Stimulated activated CD4-positive, alpha-beta T cell treated with anti-CD3 and anti-CD28 coated beads, Interleukin-15, amount 100 ng/mL, for 1 hour (primary cell): ENCODE measurements at regions not wholly inside any gene's neighbourhood (a gene's known extent, or its start where the extent isn't known, plus 50 kb on each side); places are given as distances from the start of the nearest gene placed in this dataset.

Source experiments
- DNase-seq, 2 donors: peaks; one replicate each; pipeline ENCODE4 v3.0.0-alpha.2; 2020; ENCODE audit warnings: low read depth in 1 of 2, low spot score in 1 of 2

GRCh38 chr4:158010361-158010760 lies 162.5 kb downstream of the GASK1B start:
- no peak for DNase-seq

GRCh38 chr4:158008551-158009218 lies 164.1 kb downstream of the GASK1B start:
- no peak for DNase-seq

GRCh38 chr4:158007566-158007965 lies 165.3 kb downstream of the GASK1B start:
- DNase-seq = no peak

GRCh38 chr4:158006990-158007389 lies 165.8 kb downstream of the GASK1B start:
- no peak for DNase-seq

GRCh38 chr4:158005021-158005420 lies 167.8 kb downstream of the GASK1B start:
- DNase-seq = no peak

- no peak for DNase-seq
Measured at GRCh38 chr4:158004101-158004500, 168.7 kb downstream of the GASK1B start.

GRCh38 chr4:158003212-158003611 lies 169.6 kb downstream of the GASK1B start:
- DNase-seq = no peak

GRCh38 chr4:158002173-158002572 lies 170.7 kb downstream of the GASK1B start:
- DNase-seq = no peak

- DNase-seq = no peak
Measured at GRCh38 chr4:158001756-158002155, 171.1 kb downstream of the GASK1B start.

- DNase-seq = no peak
Measured at GRCh38 chr4:157999723-158000122, 173.1 kb downstream of the GASK1B start.

- no peak for DNase-seq
Measured at GRCh38 chr4:157997296-157997695, 175.5 kb downstream of the GASK1B start.

- no peak for DNase-seq
Measured at GRCh38 chr4:157996061-157997028, 176.5 kb downstream of the GASK1B start.

GRCh38 chr4:157994863-157995262 lies 178.0 kb downstream of the GASK1B start:
- no peak for DNase-seq

- DNase-seq = no peak
Measured at GRCh38 chr4:157992948-157993839, 179.6 kb downstream of the GASK1B start.

- no peak for DNase-seq
Measured at GRCh38 chr4:157992038-157992705, 180.7 kb downstream of the GASK1B start.

- DNase-seq = no peak
Measured at GRCh38 chr4:157988641-157989040, 184.2 kb downstream of the GASK1B start.

- DNase-seq = no peak
Measured at GRCh38 chr4:157984285-157984911, 188.4 kb downstream of the GASK1B start.

GRCh38 chr4:157983300-157983699 lies 189.5 kb downstream of the GASK1B start:
- no peak for DNase-seq

- no peak for DNase-seq
Measured at GRCh38 chr4:157980158-157980557, 192.7 kb downstream of the GASK1B start.

GRCh38 chr4:157978680-157979361 lies 194.0 kb downstream of the GASK1B start:
- peak in 1 of 2 donors; percentile 3 for DNase-seq
